GM12891 (cell line): ENCODE measurements at regions not wholly inside any gene's neighbourhood (a gene's known extent, or its start where the extent isn't known, plus 50 kb on each side); places are given as distances from the start of the nearest gene placed in this dataset.

Source experiments
- DNase-seq: peaks from one replicate; pipeline ENCODE4 v3.0.0; 2011; ENCODE audit warnings: low spot score; ENCODE audit not compliant: insufficient read length
- FAIRE-seq: peaks from 2 replicates; lab custom pipeline; 2011; peaks lifted over from hg19 to GRCh38; lab: Jason Lieb, UNC
- PAX5 ChIP-seq: IDR thresholded peaks from 2 replicates; pipeline ENCODE4 v1.6.1; 2011; ENCODE audit warnings: low read length, moderate library complexity, mild to moderate bottlenecking; ENCODE audit not compliant: insufficient read depth, severe bottlenecking
- POLR2A ChIP-seq: IDR thresholded peaks from 2 replicates; pipeline ENCODE4 v1.6.1; 2011; ENCODE audit warnings: low read depth, low read length, control low read depth
- POLR2AphosphoS5 ChIP-seq: IDR thresholded peaks from 2 replicates; pipeline ENCODE4 v1.6.1; 2011; ENCODE audit warnings: low read depth, low read length, control low read depth
- POU2F2 ChIP-seq: IDR thresholded peaks from 2 replicates; pipeline ENCODE4 v1.6.1; 2011; ENCODE audit warnings: low read depth, mild to moderate bottlenecking, control low read depth, low read length, moderate library complexity
- SPI1 ChIP-seq: IDR thresholded peaks from 2 replicates; pipeline ENCODE4 v1.6.1; 2011; ENCODE audit warnings: low read depth, low read length, control low read depth
- TAF1 ChIP-seq: IDR thresholded peaks from 2 replicates; pipeline ENCODE4 v1.6.1; 2011; ENCODE audit warnings: low read depth, low read length, control low read depth

DNA sequence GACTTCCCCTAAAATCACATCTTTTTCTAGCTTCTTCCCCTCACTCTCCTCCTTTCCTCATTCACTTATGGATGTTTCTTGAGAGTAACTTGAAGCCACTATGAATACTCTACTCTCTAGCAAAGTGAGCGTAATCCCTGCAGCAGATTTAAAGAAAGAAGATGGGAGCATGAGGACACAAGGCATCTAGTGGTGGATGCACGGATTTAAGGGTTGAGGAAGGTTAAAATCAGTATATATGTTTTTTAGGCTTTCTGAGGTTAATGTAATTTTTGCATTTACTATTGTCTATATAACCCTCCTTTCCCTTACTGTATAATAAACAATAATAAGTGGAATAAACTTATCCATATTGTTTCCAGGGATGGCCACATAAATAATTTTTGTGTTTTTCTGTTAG, 495.2 kb upstream of the TPK1 start:
- DNase-seq (no peak), FAIRE-seq (no peak)
- TF ChIP-seq POLR2A = no peak
- TF ChIP-seq PAX5 = no peak
- TF ChIP-seq TAF1 = no peak
- no peak for TF ChIP-seq POLR2AphosphoS5
- no peak for TF ChIP-seq SPI1
- no peak for TF ChIP-seq POU2F2

DNA sequence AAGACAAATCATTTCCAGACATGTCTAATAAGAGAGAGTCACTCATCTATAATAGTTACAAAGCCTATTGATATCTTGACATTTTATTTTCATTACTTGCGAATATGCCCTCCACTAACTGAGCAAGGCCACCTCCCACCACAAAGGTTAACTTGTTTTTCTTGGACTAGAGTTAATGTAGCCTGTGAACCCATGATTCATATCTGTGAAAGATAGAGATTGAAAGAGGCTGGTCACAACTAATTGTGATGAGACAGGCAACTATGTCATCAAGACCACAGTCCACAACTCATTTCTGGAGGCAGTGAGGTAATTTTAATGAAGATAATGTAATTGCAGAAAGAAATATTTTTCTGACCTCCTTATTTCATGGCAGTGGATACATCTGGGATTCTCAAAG, 491.8 kb upstream of the TPK1 start:
- TF ChIP-seq POU2F2 (no peak), POLR2AphosphoS5 (no peak), PAX5 (no peak), SPI1 (no peak), TAF1 (no peak), POLR2A (no peak)
- DNase-seq (no peak), FAIRE-seq (no peak)

DNA sequence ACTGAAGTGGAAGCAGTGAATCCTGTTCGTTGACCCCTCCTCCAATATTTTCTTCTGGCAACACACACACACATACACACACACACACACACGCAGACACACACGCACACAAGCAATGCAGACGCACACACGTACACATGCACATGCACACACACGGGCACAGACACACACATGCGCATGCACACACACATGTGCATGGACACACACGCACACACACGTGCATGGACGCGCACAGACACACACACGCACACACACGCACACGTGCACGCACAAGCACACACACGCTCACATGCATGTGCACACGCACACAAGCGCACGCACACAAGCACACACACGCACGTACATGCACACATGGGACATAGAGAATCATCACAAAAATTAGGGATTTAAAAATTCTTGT, 488.2 kb upstream of the TPK1 start:
- TF ChIP-seq SPI1 = no peak
- no peak for TF ChIP-seq POLR2A
- TF ChIP-seq TAF1 = no peak
- no peak for TF ChIP-seq POLR2AphosphoS5
- no peak for TF ChIP-seq PAX5
- TF ChIP-seq POU2F2 = peak; percentile 57; the same call in 1 of the 2 replicates
- DNase-seq (no peak), FAIRE-seq (peak; percentile 75)

DNA sequence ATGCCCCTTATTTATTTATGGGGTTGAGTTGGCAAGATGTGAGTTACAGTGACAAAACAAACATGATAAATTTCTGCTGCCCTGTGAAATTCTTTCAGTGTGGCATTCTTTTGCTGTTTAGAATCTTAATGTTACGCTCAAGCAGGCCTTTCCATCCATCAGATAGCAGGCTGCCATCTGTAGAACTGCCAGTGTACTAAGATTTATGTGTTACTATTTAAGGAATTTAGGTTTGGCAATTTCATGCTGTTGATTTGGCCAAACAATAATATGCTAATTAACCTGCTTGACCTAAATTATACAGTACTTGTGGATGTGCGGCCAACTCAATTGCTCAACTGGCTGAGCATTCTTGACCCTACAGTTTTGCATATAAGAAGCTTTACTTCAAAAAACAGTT, 477.7 kb upstream of the TPK1 start:
- DNase-seq = no peak
- FAIRE-seq = no peak
- TF ChIP-seq PAX5 = no peak
- no peak for TF ChIP-seq POLR2A
- TF ChIP-seq SPI1 = no peak

DNA sequence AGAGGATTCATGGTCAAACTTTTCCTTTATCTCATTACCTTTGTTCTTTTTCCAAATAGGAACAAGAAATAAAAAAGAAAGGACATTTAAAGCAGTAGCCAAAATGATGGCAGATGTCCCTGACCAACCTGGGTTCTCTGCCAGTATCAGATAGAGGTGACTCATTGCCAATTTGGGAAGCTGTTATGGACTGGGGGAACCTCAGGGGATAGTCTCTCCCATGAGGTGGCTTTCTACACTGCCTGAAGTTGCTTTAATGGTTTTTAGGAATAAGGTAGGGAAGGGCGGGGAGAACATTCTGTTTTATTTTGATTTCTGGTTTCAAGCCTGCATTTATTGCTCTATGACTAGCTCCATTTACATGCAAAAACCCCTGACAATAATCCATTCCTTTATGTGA, 457.9 kb upstream of the TPK1 start:
- FAIRE-seq = no peak
- no peak for TF ChIP-seq SPI1
- TF ChIP-seq POLR2A = no peak

DNA sequence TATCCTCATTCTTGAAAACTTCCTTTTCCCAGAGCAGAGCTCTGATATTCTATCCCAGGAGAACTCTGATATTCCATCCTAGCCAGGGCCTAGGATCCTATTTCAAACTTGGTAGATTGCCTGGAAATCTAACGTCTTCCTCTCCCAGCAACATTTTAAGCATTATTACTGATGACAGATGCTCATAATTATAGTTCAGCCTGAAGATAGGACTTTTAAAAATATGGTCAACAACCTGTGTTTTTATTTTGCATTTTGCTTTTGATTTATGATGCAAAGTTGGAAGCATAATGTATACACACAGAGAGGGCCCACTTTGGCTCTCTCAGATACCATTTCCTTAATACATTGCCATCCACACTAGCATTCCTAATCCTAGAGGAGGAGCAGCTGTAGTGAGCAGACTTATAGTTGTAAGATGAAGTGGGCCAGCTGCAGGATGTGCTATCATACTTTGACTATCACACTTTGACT, 457.4 kb upstream of the TPK1 start:
- FAIRE-seq = no peak
- no peak for DNase-seq
- no peak for TF ChIP-seq POLR2A
- no peak for TF ChIP-seq TAF1
- TF ChIP-seq PAX5 = no peak
- TF ChIP-seq SPI1 = no peak
- TF ChIP-seq POU2F2 = no peak
- TF ChIP-seq POLR2AphosphoS5 = no peak

More for the DNA sequence above, 457.9 kb upstream of the TPK1 start:
- no peak for DNase-seq

DNA sequence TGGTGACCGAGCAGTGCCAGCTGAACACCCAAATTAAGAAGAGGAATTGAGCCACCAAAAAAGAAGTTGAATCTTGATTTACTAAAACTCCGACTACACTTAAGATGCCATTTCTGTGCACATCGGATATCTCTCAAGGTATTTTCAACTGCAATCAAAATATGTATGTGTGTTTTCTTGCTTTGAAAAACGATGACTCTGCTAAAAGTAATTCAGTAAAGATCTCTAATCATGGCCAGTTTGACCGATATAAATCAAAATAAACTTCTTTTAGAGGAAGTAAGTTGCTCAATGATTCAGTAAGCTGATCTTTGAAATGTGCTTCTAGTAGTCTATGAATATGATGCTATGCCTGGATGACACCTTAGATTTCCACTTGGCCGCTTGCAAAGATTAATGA, 453.5 kb upstream of the TPK1 start:
- DNase-seq (no peak), FAIRE-seq (no peak)
- TF ChIP-seq SPI1 (no peak), PAX5 (no peak)

DNA sequence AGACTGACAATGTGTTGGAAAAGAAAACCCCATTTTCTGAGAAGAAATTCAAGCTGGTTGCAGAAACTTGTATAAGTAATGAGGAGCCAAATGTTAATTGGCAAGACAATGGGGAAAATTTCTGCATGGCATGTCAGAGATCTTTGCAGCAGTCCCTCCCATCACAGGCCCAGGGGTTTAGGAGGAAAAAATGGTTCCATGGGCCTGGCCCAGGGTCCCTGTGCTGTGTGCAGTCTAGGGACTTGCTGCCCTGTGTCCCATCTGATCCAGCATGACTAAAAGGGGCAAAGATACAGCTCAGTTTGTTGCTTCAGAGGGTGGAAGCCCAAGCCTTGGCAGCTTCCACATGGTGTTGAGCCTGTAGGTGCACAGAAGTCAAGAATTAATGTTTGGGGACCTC, 440.3 kb upstream of the TPK1 start:
- FAIRE-seq = no peak
- no peak for TF ChIP-seq POLR2AphosphoS5
- TF ChIP-seq TAF1 = no peak
- TF ChIP-seq POU2F2 = no peak
- no peak for TF ChIP-seq POLR2A
- TF ChIP-seq PAX5 = no peak
- no peak for TF ChIP-seq SPI1

DNA sequence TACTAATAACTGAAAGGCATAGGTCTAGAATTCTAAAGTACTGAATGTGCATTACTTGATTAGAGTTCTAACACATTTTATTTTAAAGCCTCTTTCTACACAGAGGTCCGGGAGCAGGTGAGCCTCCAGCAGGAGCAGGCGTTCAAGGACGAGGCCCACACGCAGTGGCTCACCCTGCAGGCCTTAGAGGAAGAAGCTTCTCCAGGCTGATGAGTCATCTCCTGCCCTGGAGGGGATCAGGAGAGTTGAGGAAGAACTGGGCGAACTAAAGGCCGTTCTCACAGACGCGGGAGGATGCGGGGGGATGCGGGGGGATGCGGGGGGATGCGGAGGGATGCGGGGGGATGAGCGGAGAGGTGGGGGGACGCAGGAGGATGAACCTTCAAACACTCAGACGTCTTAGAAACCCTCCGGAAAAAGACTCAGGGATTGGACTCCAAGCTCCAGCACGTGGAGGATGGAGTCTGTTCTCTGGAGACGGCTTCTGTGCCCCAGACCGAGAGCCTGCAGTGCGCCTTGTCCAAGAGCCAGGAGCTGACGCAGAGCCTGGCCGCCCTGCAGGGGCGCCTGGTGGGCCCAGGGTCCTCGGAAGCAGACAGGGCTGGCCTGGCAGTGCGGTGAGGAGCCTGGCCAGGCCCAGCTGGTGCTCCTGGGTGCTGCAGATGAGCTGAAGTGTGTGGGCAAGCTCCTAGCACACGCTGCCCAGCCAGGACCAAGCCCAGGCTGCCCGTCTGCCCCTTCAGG, 433.7 kb upstream of the TPK1 start:
- no peak for DNase-seq
- TF ChIP-seq PAX5 = no peak
- TF ChIP-seq POU2F2 = no peak
- TF ChIP-seq POLR2A = no peak
- no peak for FAIRE-seq

More for the DNA sequence above, 440.3 kb upstream of the TPK1 start:
- DNase-seq = no peak

DNA sequence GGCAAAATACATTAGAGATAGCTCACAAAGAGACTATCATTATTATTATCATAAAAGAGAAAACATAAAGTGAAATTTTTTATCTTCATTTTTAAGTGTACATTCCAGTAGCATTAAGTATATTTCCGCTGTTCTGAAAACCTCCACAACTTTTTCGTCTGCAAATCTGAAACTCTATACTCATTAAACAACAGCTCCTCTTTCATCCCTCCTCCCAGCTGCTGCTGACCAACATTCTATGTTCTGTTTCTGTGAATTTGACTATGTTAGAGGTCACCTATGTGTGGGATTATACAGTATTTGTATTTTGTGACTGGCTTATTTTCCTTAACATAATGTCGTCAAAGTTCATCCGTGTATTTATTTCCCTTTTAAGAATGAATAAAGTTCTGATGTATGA, 429.3 kb upstream of the TPK1 start:
- FAIRE-seq = no peak
- no peak for DNase-seq
- TF ChIP-seq POU2F2 (no peak), POLR2AphosphoS5 (no peak), POLR2A (no peak), PAX5 (no peak), TAF1 (no peak), SPI1 (no peak)
